Panc1 (cell line): ENCODE measurements at regions not wholly inside any gene's neighbourhood (a gene's known extent, or its start where the extent isn't known, plus 50 kb on each side); places are given as distances from the start of the nearest gene placed in this dataset.

Experiments used
- ATAC-seq: fragments of 200-7000 bp; cut with Tn5 transposase; 2 replicates; pipeline ENCODE4 v1.9.1; 2020; ENCODE audit warnings: mild to moderate bottlenecking, moderate library complexity
- BruUV-seq: library from RNA; stranded (reverse); fragments of 400-500 nt; replicated peaks from 2 replicates; lab custom pipeline; 2021; lab: Mats Ljungman, UMichigan
- CTCF ChIA-PET: fragments of 300-600 bp; sonication (Branson Sonifier 250); formaldehyde crosslinking; loops from one replicate; lab custom pipeline; 2022; ENCODE audit warnings: antibody characterized with exemption; lab: Charles Lee
- POLR2A ChIA-PET: fragments of 300-600 bp; sonication (Branson Sonifier 250); formaldehyde crosslinking; loops from one replicate; lab custom pipeline; 2022; ENCODE audit warnings: antibody characterized with exemption; lab: Charles Lee
- DNase-seq: peaks from one replicate; pipeline ENCODE4 v3.0.0-alpha.2; 2010; ENCODE audit warnings: low read depth, low spot score
- H3K27ac ChIP-seq: 2 replicates; pipeline ENCODE4 v1.5.1; 2011; ENCODE audit warnings: mild to moderate bottlenecking, low read length, inconsistent platforms
- H3K27me3 ChIP-seq: fragments of 200-500 bp; sonication (Bioruptor generic); 2 replicates; pipeline ENCODE4 v1.6.0; 2014; ENCODE audit warnings: low read length, inconsistent platforms; ENCODE audit not compliant: control insufficient read depth, insufficient read depth
- H3K36me3 ChIP-seq: fragments of 200-500 bp; sonication (Bioruptor generic); 2 replicates; pipeline ENCODE4 v1.5.1; 2014; ENCODE audit warnings: inconsistent platforms, mild to moderate bottlenecking, low read length, moderate library complexity; ENCODE audit not compliant: control insufficient read depth, insufficient read depth
- H3K4me1 ChIP-seq: 2 replicates; pipeline ENCODE4 v1.5.1; 2011; ENCODE audit warnings: inconsistent platforms, mild to moderate bottlenecking, low read length, moderate library complexity; ENCODE audit not compliant: control insufficient read depth, insufficient read depth
- H3K4me3 ChIP-seq, 2 experiments: 2 replicates each; pipeline ENCODE4 v1.5.1; 2011 to 2012; ENCODE audit warnings: low read depth in 2 of 2, low read length in 2 of 2, mild to moderate bottlenecking in 2 of 2, inconsistent platforms in 1 of 2, moderate library complexity in 1 of 2
- H3K9me3 ChIP-seq: fragments of 200-500 bp; sonication (Bioruptor generic); 2 replicates; pipeline ENCODE4 v1.5.1; 2014; ENCODE audit warnings: low read depth, mild to moderate bottlenecking, inconsistent platforms, low read length, moderate library complexity; ENCODE audit not compliant: control insufficient read depth, insufficient read depth
- CTCF ChIP-seq: fragments of 450-650 bp; IDR thresholded peaks from 2 replicates; pipeline ENCODE4 v1.5.1; 2017; ENCODE audit warnings: mild to moderate bottlenecking
- POLR2AphosphoS5 ChIP-seq: IDR thresholded peaks from 2 replicates; pipeline ENCODE4 v1.6.1; 2012; ENCODE audit warnings: mild to moderate bottlenecking, low read depth, low read length, moderate library complexity
- REST ChIP-seq, 2 experiments: IDR thresholded peaks; 2 replicates each; pipeline ENCODE4 v1.6.1; 2011 to 2012; ENCODE audit warnings: low read depth in 2 of 2, control low read depth in 1 of 2, low read length in 1 of 2, mild to moderate bottlenecking in 1 of 2, moderate library complexity in 1 of 2; ENCODE audit not compliant: insufficient read depth in 1 of 2
- SIN3A ChIP-seq: IDR thresholded peaks from 2 replicates; pipeline ENCODE4 v1.6.1; 2012; ENCODE audit warnings: low read depth, mild to moderate bottlenecking, low read length, moderate library complexity, borderline replicate concordance; ENCODE audit not compliant: insufficient read depth
- TCF7L2 ChIP-seq: IDR thresholded peaks from 2 replicates; pipeline ENCODE4 v1.6.1; 2011; ENCODE audit warnings: mild to moderate bottlenecking, low read depth, low read length, inconsistent platforms
- in situ Hi-C: cut with HindIII; loops from 2 replicates; pipeline ENCODE4 v1.10.0; 2016; ENCODE audit warnings: low sequenced_read_pairs, low pct_unique_long_range_greater_than_20kb
- intact Hi-C: fragments of 100-400 bp; cut with micrococcal nuclease; formaldehyde crosslinking; loops from one replicate; pipeline ENCODE4 v1.10.0; 2022; ENCODE audit not compliant: unreplicated experiment

GRCh38 chr10:35876248-35876647 is 234.2 kb upstream of the FZD8 start:
- DNase-seq, result no peak
- TF ChIP-seq POLR2AphosphoS5 (no peak), SIN3A (no peak), REST (IDR thresholded peaks at IDR 0.05; ENCODE audit: insufficient read depth in 1 of 2, low read depth in 2 of 2, low read length in 1 of 2) (no peak), TCF7L2 (no peak), CTCF (no peak)

GRCh38 chr10:35875016-35875676 is 233.1 kb upstream of the FZD8 start:
- TF ChIP-seq POLR2AphosphoS5, result no peak
- TF ChIP-seq REST (IDR thresholded peaks at IDR 0.05; ENCODE audit: insufficient read depth in 1 of 2, low read depth in 2 of 2, low read length in 1 of 2), result no peak
- no peak for TF ChIP-seq TCF7L2
- BruUV-seq, result no TSS peak
- POLR2A ChIA-PET, result no interaction called here
- Histone ChIP-seq H3K4me1 (no peaks in the 10 kb centered on the region), H3K9me3 (no peaks in the 10 kb centered on the region), H3K27ac (no peak overlapping the region), H3K36me3 (no peaks in the 10 kb centered on the region), H3K4me3 (no peak overlapping the region), H3K27me3 (no peaks in the 10 kb centered on the region)
- intact Hi-C loops, result no loop called here
- DNase-seq (no peak), ATAC-seq (no peak)
- in situ Hi-C loops, result no loop called here
- CTCF ChIA-PET, result no interaction called here

More at GRCh38 chr10:35876248-35876647, 234.2 kb upstream of the FZD8 start:
- no peak for ATAC-seq
- Histone ChIP-seq H3K36me3 (no peaks in the 10 kb centered on the region), H3K9me3 (no peaks in the 10 kb centered on the region), H3K4me1 (no peaks in the 10 kb centered on the region), H3K4me3 (no peak overlapping the region), H3K27ac (no peak overlapping the region), H3K27me3 (no peaks in the 10 kb centered on the region)
- in situ Hi-C loops, result no loop called here
- CTCF ChIA-PET, result no interaction called here
- BruUV-seq, result no TSS peak
- POLR2A ChIA-PET, result interaction anchor here (0.6 kb wide), 1 partner anchor 870 kb away, joined by 12 read pairs; no protein-coding TSS in a partner anchor
- intact Hi-C loops, result no loop called here
